Inflammatory macrophage treated with lipopolysaccharide for 1 hour (primary cell): ENCODE measurements at regions not wholly inside any gene's neighbourhood (a gene's known extent, or its start where the extent isn't known, plus 50 kb on each side); places are given as distances from the start of the nearest gene placed in this dataset.
"Not testable (repeated sequence)": the region's sequence is repeated elsewhere in the genome, so short reads cannot be mapped to it uniquely, and the experiment has no call there.

ENCODE experiments used
- DNase-seq, 2 donors: peaks; one replicate each; pipeline ENCODE4 v3.0.0-alpha.2; 2020 to 2022

DNA sequence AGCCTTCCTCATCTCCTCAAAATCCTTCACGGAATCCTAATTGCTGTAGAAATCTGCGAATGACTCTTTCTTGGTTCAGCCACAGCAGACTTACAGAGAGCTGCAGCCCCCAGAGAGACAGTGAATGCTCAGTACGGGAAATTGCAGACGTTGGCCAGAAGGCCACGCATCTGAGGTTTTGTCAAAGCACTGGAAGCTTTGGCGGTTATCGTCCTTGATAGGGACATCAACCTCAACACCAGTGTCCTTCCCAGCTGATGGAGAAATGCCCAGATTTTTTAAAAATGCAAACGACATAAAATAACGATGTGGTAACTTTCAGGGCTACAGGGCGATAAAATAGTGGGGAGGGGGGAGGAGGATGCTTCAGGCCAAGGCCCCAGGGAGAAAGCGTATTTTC, 166.6 kb upstream of the CIBAR2 start:
- no peak for DNase-seq

DNA sequence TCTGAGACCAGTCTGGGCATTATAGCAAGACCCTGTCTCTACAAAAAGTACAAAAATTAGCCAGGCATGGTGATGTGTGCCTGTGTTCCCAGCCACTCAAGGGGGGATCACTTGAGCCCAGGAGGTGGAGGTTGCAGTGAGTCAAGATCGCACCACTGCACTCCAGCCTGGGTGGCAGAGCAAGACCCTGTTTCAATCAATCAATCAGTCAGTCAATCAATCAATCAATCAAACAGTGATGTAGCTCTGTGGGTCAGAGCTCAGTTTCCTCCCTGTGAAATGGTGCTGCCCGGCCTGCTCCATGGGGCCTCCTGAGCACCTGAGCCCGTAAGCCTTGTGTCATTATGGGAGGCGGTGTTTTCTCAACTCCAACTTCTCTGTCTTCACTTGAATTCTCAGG, 167.1 kb upstream of the CIBAR2 start:
- DNase-seq: no peak

DNA sequence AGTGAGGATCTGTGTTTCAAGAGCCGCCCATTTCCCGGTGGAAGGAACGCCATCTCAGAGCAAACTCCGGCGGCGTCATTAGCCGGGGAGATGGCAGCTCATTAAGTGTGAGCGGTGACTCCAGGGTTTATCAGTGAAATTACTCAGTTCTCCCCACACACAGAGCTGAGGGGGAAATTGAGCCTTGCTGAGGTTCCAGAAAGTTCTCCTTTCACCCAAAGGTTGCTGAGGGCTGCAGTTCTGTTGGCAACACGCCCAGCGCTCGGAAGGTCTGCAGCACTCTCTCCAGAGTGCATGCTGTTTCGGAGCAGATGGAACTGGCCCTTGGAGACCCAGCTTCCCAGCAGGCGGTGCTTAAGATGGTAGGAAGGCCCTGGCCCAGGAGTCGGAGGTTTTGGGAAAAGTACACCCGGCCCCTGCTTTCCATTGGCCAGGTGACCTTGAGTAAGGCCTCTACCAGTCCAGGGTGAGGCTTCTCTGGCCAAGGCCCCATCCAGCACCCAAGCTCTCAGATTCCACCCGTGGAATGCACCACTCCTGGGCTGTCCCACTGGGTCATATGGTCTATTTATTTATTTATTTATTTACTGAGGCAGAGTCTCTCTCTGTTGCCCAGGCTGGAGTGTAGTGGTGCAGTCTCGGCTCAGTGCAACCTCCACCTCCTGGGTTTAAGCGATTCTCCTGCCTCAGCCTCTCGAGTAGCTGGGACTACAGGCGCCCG, 167.7 kb upstream of the CIBAR2 start:
- DNase-seq: no peak

DNA sequence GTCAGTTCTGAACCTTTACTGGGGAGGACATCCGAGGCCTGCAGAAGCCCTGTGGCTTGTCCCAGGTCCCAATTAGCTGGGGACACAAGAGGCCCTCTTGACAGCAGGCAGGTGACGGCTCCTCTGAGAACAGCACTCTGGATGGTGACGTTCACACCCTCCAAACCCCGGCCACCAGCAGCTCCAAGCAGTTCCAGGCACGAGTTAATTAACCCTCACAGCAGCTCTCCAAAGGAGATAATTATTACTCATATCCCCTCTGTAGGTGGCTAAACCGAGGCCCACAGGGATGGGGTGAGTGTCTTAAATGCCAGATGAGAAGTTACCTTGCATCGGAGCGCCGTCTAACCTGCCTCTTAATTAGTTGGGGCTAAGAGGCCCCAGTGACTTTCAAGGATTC, 168.9 kb upstream of the CIBAR2 start:
- no peak for DNase-seq

DNA sequence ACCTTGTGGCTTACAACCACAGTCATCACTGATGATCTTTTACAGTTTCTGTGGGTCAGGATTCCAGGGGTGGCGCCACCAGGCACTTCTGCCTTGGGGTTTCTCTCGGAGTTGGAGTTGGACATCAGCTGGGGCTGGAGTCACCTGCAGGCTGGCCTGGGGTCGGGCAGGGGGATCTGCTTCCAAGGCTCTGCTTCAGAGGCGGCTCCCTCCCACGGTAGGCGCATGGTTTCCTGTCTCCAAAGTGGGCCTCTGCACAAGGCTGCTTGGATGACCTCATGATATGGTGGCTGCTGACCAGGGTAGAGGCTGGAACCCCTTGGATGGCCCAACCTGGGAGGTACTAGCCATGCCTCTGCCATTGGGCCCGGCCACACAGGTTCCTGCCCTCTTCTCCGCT, 170.6 kb upstream of the CIBAR2 start:
- no peak for DNase-seq

DNA sequence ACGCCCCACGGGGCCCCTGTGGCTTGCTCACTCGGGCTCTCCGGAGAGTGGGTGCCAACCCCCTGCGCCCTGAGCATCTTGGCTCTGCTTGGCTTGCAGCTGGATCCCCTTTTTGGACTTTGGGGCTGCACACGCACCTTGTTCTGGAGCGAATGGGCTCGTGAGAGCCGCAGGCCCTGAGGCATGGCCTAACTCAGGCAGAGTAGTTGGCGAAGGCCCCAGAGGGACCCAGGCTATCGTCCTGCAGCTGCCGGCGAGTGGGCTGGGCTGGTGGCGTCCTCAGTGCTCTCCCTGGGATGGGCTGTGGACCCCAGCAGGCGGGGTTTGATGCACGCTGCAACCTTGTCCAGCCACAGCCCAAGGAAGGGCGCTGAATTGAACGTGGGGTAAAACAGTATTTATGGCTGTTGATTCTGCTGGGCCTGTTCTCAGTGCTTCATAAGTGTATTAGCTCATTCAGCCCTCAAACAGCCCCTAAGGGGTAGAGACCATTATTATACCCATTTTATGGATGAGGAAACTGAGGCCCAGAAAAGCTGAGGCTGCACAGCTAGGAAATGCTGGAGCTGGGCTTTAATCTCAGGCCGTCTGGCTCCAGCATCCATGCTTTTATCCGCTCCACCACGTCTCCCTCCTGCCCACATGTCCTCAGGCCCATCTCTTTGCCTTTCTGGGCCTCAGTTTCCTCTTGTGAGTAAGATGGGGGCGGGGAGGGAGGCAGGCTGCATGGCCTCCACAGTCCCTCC, 171.2 kb upstream of the CIBAR2 start:
- DNase-seq: no peak

DNA sequence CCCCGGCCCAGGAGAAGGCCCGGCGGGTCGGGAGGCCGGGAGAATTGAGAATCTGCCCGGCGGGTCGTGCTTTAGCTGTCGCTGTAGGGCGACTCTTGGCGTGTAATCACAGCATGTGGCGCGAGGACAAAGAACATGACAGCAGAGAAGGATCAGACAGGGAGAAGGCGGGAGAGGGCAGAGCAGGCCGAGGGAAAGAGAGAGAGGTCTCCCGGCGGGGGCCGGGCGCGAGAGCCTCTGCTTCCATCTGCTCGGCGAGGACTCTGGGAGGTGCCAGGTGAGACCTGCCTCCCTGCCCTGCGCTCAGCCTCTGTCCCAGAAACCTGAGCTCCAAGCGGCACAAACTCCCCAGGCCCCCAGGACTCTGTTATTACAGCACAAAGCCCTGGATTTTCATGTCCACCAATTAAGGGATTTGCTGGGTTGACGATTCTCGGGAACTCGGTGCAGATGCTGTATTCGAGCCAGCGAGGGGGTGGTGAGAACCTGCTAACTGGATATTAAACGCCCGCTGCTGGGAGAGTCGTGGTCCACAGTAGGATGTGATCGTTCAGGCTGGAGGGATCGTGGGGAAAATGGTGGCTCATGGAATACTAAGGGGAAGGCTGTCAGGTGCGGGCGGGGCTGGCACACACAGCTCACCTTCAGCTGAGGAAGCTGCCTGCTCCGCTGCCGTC, 172.0 kb upstream of the CIBAR2 start:
- no peak for DNase-seq

DNA sequence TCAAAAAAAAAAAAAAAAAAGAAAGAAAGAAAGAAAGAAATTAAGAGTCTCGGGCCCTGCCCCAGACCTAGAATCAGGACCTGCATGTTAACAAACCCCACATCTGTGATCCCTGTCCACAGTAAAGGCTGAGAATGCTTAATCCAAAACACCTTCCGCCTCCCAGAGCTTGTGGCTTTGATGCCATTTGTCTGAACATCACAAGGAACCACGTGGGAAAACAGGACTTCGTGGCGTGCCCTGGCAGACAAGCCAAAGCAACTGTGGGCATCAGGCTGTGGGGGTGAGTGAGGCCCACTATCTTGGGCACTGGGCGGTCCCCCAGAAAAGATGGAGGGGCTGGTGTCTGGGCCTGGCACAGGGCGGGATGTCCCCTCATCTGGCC, 173.4 kb upstream of the CIBAR2 start:
- DNase-seq: no peak

DNA sequence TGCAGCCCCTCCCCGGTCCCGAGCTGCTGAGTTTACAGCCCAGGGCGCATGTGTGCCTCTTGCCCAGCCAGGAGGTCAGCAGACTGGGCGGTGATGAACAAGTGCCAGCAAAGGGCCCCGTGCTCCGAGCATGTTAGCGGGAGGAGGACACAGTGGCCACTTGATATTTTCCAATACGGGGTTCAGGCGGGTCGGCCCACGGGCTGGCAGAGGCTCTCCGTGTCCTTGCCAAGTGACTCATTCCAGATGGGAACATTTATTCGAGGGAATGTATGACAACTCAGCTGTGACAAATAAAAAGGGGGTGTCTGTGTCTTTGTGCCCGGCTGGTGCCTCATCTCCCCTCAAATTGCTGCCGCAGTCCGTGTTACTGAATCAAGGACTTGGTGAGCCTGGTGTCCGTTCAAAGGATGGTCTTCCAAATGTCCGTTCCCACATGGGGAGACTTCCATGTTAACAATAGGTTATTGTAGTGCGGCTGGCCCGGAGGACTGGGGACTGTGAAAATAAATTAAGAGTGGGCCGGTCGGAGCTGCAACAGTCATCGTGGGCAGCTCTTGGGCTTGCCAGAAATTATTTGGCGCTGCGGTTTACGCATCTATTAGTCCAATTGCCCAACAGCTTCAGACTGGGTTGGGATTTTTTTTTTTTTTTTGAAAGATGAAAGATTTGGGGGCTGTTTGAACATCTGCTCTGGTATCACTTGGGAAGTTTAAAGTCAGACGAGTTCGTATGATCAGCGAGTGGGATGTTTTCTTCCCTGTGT, 174.0 kb upstream of the CIBAR2 start:
- no peak for DNase-seq

DNA sequence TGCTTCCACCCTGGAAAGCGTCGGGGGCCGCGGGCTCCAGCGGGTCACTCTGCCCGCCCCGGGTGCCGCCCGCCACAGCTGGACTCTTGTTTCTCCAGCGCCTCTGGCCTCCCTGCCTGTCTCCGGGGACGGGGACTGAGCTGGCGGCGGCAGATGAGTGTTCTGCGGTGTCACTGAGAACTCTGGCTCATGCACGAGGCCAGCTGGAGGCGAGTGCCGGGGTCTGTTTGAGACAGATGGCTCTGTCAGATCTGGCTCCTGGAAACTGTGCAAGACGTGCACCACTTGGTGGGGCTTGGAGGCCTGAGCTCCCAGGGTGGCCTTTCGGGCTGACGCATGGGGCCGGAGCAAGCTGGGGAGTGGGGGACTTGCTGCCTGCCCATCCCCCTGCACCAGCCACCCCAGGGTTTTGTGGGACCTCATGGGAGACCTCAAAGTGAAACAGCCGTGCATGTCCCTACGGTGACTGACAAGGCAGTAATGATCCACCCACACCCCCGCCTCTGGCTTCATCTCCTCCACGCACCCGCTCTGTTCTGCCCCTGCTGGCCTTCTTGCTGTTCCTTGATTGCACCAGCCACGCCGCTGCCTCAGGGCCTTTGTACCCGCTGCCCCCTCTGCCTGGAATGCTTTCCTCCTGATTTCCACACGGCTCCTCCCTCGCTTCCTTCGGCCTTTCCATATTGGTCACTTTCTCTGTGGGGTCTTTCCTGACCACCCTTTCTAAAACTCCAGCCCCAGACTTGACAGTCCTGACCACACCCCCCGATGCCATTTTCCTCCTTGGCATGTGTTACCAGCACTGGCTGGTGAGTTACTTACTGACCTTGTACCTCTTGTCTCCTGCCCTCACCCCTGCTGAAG, 174.9 kb upstream of the CIBAR2 start:
- no peak for DNase-seq

DNA sequence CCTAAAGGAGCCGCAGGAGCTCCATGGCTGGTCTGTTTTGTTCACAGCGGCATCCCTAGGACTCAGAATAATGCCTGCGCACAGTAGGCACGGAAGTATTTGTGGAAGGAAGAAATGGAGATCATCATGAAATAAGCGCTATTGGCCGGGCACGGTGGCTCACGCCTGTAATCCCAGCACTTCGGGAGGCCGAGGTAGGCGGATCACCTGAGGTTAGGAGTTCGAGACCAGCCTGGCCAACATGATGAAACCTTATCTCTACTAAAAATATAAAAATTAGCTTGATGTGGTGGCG, 175.5 kb upstream of the CIBAR2 start:
- DNase-seq: not testable (repeated sequence)

DNA sequence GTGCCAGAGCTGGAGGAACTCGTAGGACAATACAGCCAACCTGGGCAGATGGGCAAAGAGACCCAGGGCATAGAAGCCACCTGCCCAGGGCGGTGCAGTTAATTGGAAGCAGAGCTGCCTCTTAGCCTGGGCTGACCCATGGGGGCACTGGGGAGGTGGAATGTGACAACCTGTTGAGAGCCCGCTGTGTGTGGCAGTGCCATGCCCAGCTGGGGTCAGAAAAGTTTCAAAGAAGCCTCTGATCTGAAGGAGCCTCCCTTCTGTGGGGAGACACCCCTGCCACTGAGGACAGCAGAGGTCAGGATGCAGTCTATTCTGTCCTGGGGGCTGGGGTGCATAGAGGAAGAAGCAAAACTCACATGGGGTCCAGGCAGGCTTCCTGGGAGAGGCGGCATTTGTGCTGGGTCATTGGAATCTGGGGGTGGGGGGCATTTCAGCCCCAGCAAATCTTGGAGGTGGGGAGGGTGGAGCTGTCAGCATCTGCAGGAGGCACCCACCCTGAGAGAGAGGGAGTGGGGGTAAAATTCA, 176.1 kb upstream of the CIBAR2 start:
- no peak for DNase-seq

DNA sequence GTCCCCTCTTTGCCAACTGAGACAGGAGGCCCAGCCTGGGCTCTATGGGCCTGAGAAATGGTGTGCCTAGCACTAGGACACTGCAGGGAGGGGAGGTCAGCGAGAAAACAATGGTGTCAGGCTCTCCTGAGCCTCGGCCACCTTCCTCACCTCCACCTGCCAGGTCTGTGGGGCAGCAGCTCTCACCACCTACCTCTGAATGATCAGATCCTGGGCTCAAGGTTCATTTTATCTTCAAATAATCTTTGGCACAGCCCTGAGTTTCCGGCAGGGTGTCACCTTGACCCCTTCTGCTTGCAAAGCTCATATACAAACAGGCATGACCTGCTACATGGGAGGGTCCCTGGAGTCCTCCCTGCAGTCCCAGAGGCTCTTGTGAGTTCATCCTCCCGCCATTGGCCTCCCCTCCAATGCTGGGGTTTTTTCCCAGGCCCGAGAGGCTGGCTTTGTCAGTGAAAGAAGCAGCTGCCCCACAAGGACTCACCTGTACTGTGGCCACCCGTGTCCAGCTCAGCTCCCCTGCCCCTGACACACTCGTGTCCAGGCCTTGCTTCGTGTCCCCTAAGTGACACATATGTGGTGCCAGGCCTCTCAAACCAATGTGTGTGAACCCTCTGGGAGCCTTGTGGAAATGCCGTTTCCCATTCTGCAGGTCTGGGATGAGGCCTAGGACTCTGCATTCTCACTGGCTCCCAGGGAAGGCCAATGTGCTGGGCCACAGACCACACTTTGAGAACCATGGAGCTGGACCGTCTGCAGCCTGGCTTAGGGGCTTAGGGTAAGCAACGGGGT, 176.8 kb upstream of the CIBAR2 start:
- no peak for DNase-seq

DNA sequence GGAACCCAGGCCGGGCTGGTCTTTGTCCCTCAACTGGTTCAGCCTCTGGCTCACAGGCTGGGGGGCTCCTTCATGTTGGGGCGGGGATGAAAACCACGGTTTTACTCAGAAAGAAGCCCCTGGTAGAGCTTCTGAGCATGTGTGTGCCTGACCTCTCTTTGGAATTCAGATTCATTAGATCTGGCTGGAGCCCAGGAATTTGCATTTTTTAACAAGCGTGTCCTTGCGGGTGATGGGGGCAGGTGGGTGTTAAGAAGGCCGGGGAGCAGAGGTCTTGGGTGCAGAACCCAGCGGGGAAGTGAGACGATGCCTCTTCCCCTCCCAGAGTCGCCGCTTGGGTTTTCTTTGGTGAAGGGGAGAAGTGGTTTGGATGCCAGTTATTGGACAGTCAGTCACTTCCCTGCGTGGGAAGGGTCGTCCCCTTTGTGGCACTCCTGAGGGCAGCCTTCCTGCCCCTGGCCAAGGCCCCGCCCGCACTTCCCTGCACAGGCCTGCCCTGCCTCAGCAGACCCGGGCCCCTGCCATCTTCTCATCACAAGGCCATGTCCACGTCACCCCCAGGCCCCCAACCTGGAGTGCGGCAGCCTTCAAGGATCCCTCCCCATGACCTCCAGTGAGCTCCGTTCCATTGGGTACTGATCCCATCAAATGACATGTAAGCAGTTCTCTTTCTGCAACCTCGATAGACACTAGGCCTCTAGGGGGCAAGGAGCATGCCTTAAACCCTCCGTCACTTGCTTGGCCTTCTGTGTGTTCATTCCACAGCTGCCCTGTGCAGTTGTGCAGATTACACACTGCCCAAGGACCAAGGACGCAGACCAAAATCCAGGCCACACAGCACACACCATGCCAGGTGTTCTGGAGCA, 177.7 kb upstream of the CIBAR2 start:
- DNase-seq: peak in 1 of 2 donors; percentile 22

DNA sequence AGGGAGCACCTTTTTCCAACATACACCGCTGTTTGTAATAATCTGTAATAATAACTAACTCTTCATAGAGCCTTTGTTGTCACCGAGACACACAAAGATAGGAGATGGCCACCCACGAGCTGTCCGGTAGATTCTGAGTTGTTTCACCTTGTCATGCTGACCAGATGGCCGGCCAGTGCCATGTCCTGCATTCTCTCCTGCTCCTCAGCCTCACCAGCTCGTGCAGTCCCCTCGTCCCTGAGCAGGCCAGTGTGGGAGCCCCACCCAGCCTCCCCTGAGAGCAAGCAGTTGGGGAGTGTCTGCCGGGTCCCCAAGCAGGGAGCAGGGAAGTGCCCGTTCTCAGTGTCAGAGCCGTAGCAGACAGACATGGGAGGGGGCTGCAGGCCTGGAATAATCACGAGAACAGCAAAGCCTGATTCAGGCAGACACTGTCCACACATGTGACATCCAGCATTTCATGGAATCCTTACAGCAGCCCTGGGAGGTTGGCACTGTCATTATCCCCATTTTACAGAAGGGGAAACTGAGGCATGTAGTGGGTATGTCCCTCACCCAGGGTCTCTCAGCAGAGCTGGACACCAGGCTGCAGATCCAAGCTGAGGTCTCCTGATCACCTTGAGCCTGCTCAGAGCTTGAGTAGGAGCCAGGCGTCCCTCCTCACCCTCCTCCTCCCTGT, 178.5 kb upstream of the CIBAR2 start:
- DNase-seq: no peak

DNA sequence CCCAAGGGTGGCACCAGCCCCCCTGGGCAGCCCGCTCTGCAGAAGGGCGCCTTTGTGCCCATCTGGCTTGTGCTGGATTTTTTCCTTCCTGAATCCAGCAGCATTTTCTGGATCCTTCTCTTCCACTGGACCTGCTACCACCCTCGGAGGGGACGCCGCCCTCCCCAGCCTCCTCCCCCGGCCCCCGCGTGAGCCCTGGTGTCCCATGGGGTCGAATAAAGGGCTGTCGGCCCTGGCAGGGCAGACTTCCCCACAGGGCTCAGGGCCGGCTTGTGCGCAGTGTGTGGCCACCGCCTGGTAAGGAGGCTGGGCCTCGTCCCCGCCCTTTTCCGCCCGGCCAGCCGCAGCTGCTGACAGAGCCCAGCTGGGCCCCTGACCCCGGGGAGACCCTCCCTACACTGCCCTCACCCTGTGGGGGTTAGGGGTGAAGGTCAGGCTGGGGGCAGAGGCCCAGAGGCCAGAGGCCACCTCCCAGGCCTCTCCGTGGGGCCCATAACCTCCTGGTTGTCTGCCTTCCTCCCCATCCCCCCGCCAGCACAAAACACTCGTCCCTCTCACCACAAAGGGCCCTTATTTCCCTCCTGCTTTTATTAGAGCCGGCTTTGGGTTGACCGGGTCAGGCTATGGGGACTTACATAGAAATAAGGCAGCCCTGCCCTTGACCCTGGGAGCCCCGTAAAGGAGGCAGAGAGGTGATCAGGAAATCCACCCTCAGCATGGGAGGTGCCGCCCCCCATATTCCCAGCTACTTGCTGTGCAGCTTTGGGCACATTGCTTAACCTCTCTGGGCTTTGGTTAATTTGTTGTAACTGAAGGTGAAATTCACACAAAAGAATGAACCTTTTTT, 179.3 kb upstream of the CIBAR2 start:
- no peak for DNase-seq

DNA sequence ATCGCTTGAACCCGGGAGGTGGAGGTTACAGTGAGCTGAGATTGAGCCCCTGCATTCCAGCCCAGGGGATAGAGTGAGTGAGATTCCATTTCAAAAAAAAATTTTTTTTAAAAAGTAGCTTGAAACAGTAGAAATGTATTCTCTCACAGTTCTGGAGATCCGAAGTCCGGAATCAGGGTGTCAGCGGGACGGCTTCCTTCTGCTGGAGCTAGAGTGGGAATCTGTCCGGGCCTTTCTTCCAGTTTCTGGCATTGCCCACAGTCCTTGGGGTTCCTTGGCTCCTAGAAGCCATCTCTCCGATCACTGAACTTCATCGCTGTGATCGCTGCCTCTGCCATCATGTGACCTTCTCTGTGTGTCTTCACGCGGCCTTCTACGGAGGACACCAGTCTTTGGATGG, 181.2 kb upstream of the CIBAR2 start:
- DNase-seq: no peak

DNA sequence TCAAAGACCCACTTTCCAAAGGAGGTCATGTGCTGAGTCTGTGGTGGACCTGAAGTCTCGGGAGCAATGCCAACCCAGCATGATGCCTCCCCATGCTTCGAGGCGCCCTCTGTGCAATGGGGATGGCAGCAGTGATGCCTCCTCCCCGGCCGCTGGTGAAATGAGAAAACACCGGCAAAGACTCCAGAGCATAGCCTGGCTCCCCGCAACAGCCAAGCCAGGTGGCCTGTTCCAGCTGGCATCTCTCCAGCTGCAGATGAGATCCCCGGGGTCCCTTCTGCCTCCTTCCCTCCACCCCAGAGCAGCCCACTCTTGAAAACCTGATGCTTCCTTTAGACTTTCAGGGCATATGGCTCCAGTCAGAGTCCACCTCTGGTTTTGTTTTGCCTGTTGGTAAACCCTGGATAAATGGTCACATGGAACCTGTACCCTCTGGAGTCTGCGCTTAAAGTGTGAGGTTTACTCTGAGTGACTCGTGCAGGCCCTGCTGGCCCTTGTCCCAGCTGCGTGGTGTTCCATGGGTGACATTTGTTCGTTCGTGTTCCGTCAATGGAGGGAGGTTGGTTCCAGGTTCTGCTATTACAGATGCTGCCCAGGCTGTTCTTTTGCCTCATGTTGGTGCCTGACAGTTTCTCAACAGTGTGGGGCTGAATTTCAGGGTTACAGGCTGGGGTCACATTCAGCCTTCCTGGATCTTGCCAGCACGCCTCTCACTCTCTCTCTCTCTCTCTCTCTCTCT, 181.8 kb upstream of the CIBAR2 start:
- no peak for DNase-seq
